Posterior vena cava (tissue), 2 donors: ENCODE measurements at regions not wholly inside any gene's neighbourhood (a gene's known extent, or its start where the extent isn't known, plus 50 kb on each side); places are given as distances from the start of the nearest gene placed in this dataset.

ENCODE experiments used
- DNase-seq: peaks from one replicate; pipeline ENCODE4 v3.0.0-alpha.2; 2020; ENCODE audit warnings: low spot score
- intact Hi-C, 2 donors: fragments of 100-400 bp; cut with DNase I; formaldehyde crosslinking; loops; one replicate each; pipeline versions ENCODE4 v1.14.1 to v1.14.2; 2022 to 2023
- donor health status: DM: yes; HTN: yes; CAD: no.
- donor health status: DM: yes; HTN: yes; CAD: no.

- DNase-seq: no peak
- intact Hi-C loops: no loop called here
These were observed 64.4 kb upstream of the BTG1 start for GRCh38 chr12:92210071-92210470.

DNA sequence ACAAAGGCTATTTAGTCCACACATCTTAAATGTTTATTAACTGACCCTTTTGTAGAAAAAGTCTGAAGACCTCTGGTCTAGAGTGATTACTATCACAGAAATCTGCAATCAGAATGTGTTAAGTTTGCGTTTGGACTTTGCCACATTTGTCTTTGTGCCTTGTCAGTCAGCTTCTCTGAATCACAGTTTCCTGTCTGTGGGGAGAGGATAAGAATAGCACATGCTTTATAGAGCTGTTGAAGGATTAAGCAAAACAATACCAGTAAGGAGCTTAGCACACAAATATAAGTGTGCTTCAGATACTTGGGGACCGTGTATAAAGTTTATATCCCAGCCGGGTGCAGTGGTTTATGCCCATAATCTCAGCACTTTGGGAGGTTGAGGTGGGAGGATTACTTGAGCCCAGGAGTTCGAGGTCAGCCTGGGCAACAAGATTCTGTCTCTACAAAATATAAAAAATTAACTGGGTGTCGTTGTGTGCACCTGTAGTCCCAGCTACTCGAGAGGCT is 63.0 kb upstream of the BTG1 start:
- DNase-seq: no peak
- intact Hi-C loops: no loop called here

DNA sequence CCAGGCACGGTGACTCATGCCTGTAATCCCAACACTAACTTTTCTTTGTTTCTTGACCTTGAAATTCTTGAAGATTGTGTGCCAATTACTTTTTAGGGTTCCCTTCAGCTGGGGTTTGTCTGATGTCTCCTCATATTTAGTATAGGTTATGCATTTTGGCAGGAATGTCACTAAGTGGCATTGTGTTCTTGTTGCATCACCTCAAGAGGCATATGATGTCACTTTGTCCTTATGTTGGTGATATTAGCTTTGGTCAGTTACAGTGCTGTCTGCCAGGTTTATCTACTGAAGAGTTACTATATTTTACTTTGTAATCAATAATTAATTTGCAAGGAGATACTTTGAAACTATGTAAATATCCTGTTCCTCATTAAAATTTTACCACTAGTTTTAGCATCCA is 61.0 kb upstream of the BTG1 start:
- no peak for DNase-seq
- intact Hi-C loops: no loop called here

DNA sequence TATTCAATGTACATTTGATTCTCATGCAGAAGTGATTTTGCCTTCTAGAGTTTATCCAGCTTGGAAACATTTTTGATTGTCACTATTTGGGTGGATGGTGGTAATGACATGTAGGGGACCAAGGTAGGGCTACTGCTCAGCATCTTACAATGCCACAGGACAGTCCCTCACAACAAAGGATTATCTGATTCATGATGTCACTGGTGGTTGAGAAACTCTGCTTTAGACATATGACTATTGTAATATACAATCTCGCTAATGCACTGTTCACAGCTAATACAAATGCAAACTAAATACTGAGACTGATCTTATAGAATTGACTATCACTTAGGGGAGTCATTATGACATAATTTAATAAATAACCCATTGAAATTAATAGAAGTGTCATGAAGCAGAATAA is 60.4 kb upstream of the BTG1 start:
- intact Hi-C loops: no loop called here
- no peak for DNase-seq

GRCh38 chr12:92199819-92200576 is 54.4 kb upstream of the BTG1 start:
- intact Hi-C loops: no loop called here
- no peak for DNase-seq

GRCh38 chr12:92197815-92198214 is 52.2 kb upstream of the BTG1 start:
- intact Hi-C loops: no loop called here
- no peak for DNase-seq

GRCh38 chr12:92196368-92196767 is 50.7 kb upstream of the BTG1 start:
- intact Hi-C loops: no loop called here

More at GRCh38 chr12:92196368-92196767, 50.7 kb upstream of the BTG1 start:
- no peak for DNase-seq
